GM21515 (cell line): ENCODE measurements at regions not wholly inside any gene's neighbourhood (a gene's known extent, or its start where the extent isn't known, plus 50 kb on each side); places are given as distances from the start of the nearest gene placed in this dataset.
"Not testable (repeated sequence)": the region's sequence is repeated elsewhere in the genome, so short reads cannot be mapped to it uniquely, and the experiment has no call there.

Experiments
- ATAC-seq: cut with Tn5 transposase; IDR thresholded peaks from one replicate; pipeline ENCODE4 v1.9.1; 2021; ENCODE audit not compliant: unreplicated experiment

DNA sequence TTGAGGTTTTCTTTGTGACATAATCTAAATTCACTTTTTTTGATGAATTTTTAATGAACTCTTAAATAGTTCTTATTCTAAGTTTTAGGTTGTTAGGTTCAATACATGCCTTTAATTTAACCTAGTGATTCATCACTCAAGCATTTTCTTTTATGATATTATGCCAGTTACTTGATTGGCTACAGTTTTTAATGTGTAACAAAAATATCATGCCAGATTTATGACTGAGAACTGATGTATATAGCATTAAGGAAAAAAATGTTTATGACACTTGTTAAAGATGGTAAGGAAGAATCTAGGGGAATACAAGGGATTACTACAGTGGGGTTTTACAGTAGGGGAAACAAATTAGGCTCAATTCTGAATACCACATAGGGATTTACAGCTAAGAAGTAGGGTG, 103.1 kb downstream of the VGLL3 start:
- no peak for ATAC-seq

DNA sequence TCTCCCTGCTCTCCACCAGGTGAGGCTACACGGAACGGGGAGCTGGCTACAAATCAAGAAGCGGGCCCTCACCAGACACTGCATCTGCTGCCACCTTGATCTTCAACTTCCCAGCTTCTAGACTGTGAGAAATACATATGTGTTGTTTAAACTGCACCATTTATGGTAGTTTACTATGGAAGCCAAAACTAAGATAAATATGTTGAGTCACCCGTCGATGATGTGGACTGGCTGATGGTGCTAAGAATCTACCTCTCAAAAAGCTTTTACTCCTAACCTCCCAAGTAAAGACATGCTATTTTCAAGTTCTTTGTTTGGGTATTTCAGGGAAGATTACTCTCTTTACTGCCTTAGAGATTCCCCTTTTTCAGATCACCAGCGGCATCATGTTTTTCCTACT, 110.9 kb downstream of the VGLL3 start:
- no peak for ATAC-seq

DNA sequence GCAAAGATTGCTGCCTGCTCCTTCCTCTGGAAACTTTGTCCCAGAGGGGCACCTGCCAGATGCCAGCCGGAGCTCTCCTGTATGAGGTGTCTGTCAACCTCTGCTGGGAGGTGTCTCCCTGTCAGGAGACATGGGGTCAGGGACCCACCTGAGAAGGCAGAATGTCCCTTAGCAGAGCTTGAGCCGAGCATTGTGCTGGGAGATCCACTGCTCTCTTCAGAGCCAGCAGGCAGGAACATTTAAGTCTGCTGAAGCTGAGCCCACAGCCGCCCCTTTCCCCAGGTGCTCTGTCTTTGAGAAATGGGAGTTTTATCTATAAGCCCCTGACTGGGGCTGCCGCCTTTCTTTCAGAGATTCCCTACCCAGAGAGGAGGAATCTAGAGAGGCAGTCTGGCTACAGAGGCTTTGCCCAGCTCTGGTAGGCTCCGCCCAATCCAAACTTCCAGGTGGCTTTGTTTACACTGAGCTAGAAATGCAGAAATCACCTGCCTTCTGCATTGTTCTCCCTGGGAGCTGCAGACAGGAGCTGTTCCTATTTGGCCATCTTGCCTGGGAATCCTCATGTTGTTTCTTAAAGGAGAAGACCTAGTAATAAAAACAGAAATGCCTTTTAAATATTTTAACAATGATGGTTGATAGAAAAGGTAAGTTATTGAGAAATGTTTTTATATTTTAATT, 114.3 kb downstream of the VGLL3 start:
- not testable (repeated sequence) for ATAC-seq

DNA sequence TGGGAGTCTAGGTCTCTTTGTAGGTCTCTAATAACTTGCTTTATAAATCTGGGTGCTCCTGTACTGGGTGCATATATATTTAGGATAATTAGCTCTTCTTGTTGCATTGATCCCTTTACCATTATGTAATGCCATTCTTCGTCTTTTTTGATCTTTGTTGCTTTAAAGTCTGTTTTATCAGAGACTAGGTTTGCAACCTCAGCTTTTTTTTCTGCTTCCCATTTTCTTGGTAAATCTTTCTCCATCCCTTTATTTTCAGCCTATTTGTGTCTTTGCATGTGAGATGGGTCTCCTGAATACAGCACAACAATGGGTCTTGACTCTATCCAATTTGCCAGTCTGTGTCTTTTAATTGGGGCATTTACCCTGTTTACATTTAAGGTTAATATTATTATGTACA, 116.2 kb downstream of the VGLL3 start:
- not testable (repeated sequence) for ATAC-seq

DNA sequence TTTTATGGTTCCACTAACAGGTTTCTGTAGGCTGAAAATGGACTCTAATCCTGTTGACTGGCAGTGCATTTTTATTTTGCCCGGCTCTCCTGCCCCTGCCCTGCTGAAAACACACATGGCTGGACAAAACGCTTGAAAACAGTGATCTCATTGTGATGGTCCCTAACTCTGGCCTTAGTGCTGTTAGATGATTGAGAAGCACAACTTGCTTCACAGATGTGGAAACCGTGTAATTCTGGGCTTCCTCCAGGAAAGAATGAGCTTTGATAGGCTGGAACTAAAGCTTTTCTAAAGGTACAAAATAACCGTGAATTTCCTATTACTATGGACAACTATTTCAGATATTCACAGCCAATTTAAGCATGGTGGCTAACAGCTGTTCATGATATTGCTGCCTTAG, 121.4 kb downstream of the VGLL3 start:
- no peak for ATAC-seq

DNA sequence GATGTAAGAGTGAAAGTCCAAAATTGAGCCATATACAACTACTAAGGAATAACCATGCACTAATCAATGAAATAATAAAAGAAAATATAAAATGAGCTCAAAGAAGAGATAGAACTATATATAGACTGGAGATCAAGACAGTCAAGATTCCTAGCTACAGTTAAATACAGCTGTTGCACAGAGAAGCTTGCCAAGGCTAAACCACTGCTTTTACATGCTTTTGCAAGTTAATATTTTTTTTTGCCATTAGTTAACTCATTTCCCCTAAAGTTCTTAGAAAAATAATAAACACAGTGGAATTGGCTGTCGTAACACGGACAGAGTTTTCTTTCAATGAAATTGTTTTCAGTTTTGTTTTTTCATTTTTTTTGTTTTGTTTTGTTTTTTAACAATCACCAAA, 123.0 kb downstream of the VGLL3 start:
- no peak for ATAC-seq

DNA sequence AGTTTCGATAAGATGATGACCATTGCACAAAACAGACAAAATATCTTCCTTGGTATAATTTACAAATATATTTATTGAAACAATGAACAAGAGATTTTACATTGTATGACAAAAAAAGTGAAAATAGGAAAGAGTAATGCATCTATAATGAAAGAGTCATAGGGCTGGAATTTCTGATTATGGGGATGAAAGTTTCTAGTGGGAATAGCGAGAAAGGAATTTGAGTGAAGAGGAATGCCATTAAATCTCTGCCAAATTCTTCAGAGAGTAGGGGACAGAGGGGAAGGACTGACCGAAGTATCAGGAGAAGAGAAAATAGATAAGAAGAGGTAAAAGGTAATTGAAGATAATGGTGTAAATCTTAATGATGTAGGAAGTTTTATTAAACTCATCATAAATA, 125.4 kb downstream of the VGLL3 start:
- no peak for ATAC-seq

DNA sequence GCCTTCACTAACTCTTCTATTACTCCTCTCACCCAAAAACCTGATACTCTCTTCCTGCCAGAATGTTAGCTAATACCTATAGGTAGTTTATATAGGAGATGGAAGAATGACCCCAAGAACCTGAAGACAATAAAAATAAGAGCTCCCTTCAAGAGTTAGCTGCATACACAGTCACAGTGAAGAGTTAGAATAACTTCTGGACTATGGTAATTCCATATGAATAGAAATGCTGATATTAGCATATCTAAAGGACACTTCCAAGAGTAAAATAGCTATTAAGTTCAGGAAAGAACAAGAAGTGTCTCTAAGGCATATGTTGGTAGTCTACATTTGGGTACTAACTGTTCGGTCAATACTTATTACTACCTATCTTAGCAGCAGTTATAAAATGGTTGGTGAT, 134.2 kb downstream of the VGLL3 start:
- ATAC-seq = no peak

DNA sequence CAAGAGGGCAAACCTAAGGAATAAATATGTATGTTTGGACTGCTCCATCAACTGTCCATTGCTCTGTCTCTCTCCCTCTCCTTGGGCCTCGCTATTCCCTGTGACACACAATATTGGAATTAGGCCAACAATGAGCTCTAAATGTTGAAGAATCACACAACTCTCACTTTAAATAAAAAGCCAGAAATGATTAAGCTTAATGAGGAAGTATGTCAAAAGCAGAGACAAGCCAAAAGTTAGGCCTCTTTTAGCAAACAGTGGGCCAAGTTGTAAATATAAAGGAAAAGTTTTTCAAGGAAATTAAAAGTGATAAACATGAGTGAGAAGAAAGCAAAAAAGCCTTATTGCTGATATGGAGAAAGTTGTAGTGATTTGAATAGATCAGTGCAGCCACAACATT, 141.0 kb downstream of the VGLL3 start:
- ATAC-seq = no peak

DNA sequence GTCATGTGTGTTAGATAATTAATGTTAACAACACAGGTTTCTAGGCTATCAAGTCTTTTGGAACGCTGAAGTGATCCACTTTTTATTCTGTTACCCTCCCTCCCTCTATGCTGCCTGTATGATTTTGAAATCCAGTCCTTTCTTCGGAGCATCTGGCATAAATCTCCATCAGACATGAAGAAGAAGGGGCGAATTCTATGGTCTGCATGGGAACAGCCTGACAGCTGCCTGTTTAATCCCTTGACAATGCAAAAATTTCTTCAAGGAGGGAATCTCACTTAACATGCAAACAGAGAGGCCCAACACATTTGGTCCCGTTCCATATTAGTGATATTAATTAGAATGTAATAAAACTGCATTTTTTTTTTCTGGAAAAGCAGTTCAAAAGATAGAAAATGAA, 145.2 kb downstream of the VGLL3 start:
- ATAC-seq = no peak

DNA sequence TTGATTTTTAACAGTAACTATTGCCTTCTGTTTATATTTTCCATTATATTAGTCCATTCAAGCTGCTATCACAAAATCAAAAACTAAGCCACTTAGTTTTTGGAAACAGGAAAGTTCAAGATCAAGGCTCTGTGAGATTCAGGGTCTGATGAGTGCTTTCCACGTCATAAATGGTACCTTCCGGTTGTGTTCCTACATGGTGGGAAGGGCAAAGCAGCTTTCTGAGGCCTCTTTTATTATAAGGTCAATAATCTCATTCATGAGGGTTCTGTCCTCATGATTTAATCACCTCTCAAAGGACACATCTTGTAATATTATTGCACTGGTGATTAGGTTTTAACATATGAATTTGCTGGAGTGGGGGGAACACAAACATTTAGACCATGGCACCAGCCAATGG, 152.0 kb downstream of the VGLL3 start:
- no peak for ATAC-seq

DNA sequence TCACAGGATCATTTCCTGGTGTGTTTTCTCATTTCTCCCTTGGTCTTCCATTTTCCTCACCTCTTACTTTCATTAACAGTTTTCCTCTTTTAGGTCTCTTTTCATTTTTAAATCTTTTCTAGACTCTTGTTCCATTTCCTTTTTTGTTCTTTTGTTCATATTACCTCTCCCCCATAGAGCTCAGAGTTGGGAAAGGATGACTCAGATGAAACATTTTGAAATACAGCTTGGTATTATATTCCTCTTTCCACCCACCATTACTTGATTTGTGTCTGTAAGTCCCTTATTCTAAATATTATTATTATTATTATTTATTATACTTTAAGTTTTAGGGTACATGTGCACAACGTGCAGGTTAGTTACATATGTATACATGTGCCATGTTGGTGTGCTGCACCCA, 153.1 kb downstream of the VGLL3 start:
- ATAC-seq = no peak

DNA sequence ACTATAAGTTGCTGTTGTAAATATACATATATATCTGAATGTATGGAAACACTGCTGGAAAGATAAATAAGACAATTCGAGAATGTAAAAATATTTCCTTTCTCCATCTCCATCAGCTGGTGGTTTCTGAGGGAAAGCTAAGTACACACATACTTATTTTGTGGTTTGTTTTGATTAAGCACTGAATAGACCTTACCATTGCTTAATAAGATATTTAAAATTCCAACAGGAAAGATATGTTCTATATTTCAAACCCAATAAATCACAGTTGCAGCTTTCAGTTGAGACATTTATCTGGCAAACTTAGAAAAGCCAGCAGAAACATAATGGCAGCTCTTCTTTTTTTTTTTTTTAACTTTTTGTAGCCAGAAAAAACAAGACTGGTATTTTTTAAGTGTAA, 160.4 kb downstream of the VGLL3 start:
- no peak for ATAC-seq

DNA sequence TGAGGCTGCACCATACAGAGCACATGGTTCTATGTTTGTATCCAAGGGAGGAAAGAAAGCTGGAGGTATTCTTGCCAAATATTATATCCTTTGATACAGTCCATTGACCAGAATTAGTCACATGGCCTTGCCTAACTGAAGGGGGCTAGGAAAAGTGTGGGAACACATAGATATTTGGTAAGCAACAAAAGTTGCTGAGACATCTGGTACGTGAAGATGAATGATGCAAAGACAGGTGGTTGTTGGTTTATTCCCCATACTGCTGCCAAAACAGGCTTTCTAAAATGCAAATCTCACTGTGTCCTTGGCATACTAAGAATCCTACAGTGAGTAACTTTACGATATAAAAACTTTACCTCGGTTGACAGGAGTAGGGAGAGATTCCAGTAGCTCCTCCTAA, 162.2 kb downstream of the VGLL3 start:
- ATAC-seq = no peak

DNA sequence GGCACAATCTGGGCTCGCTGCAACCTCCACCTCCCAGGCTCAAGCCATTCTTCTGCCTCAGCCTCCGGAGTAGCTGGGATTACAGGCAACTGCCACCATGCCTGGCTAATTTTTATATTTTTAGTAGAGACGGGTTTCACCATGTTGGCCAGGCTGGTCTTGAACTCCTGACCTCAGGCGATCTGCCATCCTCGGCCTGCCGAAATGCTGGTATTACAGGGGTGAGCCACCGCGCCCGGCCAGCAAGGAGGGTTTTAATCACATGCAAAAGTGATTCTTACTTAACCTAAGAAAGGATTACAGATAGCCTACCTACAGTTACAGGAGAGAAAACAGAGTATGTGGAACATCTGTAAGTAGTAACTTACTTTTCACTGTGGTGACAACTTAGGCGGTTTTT, 163.4 kb downstream of the VGLL3 start:
- ATAC-seq = not testable (repeated sequence)

DNA sequence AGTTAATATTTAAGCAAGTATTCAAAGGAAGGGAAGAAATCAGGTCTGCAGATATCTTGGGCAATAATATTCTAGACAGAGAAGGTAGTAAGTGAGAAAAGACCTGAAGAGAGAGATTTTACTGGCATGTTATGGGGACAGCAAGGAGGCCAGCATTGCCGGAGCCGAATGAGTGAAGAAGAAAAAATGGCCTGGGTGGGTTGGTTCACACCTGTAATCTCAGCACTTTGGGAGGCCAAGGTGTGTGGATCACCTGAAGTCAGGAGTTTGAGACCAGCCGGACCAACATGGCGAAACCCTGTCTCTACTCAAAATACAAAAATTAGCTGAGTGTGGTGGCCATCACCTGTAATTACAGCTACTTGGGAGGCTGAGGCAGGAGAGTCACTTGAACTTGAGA, 164.7 kb downstream of the VGLL3 start:
- no peak for ATAC-seq

DNA sequence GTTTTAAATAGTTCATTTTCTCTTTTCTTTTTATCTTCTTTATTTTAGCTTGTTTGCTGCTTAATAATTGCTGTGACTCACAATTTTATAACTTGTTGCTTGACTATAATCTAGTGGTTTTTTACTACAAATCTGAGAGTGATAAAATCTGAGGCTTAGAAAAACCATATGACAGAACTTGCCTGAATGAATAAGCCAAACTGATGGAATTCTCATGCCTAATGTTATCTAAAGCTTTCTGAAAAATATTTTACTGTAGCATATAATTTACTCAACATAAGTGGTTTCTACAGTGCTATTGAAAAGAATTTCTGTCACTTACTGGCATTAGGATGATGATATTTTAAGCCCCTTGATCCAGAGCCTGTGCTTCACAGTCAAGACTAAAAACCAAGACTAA, 175.1 kb downstream of the VGLL3 start:
- ATAC-seq = no peak

DNA sequence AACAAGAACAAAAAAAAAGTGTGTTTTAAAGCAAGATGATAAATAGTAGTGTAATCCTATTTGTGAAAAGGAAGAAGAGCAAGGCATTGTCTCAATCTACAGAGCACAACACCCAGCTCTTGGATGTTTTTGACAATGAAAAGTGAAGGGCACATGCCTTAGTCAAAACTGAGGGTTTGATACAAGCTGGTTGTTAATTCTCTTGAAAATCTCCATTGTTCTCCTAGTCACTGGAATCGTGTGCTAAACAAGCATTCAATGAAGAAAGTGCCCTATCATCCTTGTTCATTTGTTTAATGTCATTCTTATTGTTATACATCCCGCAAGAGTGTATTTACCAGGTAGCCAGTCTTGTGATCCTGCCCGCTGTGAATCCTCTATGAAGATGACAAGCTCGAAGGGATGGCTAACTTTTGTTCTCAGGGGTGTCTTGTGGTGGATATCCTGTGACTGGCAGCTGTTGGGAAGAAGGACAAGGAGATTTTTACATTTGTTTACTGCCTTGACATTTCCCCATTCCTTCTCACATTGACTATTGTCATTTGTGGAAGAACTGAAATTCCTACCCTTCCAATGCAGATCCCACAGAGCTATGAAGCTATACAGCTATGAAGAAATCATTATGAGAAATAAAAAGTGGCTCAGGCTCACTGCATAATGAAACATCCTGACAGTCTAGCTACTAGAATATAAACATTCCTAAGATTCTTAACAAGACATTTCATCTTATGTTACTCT, 175.9 kb downstream of the VGLL3 start:
- no peak for ATAC-seq

DNA sequence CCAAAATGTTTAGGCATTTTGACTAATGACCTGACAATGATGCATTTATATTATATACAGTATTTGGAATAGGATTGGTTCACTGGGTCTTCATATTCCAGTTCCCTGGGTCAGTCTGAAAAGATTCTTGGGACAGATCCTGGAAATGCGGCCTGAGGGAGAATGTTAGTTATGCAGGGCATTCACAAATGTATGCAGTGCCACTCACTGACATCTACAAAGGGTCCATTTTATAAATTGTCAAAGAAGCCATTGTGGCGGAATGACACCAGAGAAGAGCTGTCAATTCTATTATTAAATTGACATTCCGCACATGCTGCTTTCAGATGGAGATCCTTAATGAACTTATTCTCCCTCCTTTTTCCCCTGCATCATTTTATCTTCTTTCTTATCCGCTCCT, 176.6 kb downstream of the VGLL3 start:
- ATAC-seq = no peak

DNA sequence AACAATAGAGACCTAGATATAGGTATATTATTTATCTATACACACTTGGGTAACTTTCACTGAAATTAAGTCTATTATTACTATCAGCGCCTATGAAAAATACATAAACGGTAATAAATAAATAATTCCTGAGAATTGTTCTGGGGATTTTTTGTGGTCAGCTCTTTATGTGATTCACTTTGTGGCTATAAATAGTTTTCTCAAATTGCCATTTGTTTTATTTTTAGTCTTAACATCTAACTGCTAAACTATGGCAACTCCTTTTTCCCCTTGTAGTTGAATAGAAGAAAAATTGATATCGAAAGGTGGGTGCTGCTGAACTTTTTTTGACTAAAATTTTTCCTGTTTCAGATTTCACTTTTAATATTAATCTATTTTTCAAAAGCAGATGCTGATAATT, 189.0 kb downstream of the VGLL3 start:
- ATAC-seq = no peak

DNA sequence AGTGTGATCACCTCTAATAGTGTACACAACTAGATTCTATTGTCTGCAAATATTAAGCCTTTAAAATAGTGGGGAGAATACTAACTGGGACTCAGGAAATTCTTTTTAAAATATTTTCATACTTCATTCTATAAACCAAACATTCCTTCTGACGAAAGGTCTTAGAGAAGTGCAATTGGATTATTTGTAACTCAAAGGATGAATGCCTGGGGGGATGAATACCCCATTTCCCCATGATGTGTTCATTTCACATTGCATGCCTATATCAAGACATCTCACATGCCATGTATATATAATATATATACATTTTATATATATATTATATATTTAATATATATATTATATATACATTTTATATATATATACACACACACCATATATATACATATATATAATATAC, 189.9 kb downstream of the VGLL3 start:
- ATAC-seq = no peak

DNA sequence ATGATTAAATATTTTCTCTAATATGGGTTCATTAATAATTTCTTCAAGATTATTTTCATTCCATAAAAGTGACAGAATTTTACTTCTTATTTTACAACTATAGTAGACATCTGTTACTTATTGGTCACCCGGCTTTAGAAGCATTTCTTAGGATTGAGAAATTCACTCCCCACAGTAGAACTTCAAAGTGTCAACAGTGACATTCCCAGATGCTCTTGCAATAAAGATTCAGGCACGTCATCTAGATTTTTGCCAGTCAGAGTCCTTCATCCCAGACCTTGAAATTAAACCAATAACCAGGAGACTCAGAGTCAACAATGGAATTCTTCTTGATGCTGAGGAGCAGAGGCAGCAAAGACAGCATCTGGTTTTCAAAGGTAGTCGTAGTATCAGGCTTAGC, 190.8 kb downstream of the VGLL3 start:
- ATAC-seq = no peak

DNA sequence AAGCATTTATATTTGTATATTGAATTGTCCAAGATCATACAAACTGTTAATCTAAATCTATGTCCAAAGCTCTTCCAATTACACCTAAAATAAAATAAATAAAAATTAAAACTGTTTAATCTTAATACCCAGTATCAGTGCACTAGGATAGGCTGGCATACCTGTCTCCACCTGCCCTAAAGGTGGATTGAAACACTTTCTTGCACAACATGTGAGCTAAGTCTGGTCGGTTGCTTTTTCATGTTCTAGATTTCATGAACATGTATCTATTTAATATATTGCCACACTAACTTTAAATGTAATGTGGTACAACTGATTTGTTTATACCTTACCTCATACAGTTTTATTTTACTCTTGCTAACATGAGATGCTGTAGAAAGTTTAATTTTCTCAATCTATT, 193.0 kb downstream of the VGLL3 start:
- ATAC-seq = no peak
